Neutrophil (primary cell): ENCODE measurements at regions not wholly inside any gene's neighbourhood (a gene's known extent, or its start where the extent isn't known, plus 50 kb on each side); places are given as distances from the start of the nearest gene placed in this dataset.

Experiments
- H3K27ac ChIP-seq: fragments of 200-600 bp; sonication (generic); 2 replicates; pipeline ENCODE4 v1.5.1; 2016; ENCODE audit warnings: mild to moderate bottlenecking, moderate library complexity
- H3K27me3 ChIP-seq: fragments of 200-600 bp; sonication (generic); 2 replicates; pipeline ENCODE4 v1.6.0; 2016; ENCODE audit warnings: mild to moderate bottlenecking
- H3K36me3 ChIP-seq: fragments of 200-600 bp; sonication (generic); 2 replicates; pipeline ENCODE4 v1.5.1; 2017
- H3K4me1 ChIP-seq, 2 experiments: fragments of 200-600 bp in 1 of 2; sonication (generic) in 1 of 2; 1 replicate in 1 of 2; 2 replicates in 1 of 2; pipeline versions ENCODE4 v1.5.1 to v1.6.1; 2013 to 2016; ENCODE audit warnings: low read depth in 1 of 2, low read length in 1 of 2, mild to moderate bottlenecking in 1 of 2, moderate library complexity in 1 of 2; ENCODE audit not compliant: control insufficient read depth in 1 of 2, insufficient read depth in 1 of 2
- H3K4me3 ChIP-seq, 2 experiments: fragments of 200-600 bp in 1 of 2; sonication (generic) in 1 of 2; 1 replicate in 1 of 2; 2 replicates in 1 of 2; pipeline ENCODE4 v1.5.1; 2013 to 2016; ENCODE audit warnings: low read depth in 1 of 2, low read length in 1 of 2, mild to moderate bottlenecking in 1 of 2, moderate library complexity in 1 of 2
- H3K9me3 ChIP-seq: fragments of 200-600 bp; sonication (generic); 2 replicates; pipeline ENCODE4 v1.5.1; 2016
- CTCF ChIP-seq: fragments of 200-600 bp; sonication (generic); IDR thresholded peaks from 2 replicates; pipeline ENCODE4 v1.5.1; 2016; ENCODE audit warnings: antibody characterized with exemption

GRCh38 chr4:111717921-111718320 lies 427.3 kb upstream of the FAM241A start:
- Histone ChIP-seq H3K36me3 (no peaks in the 10 kb centered on the region), H3K4me3 (no peak overlapping the region), H3K27me3 (no peaks in the 10 kb centered on the region), H3K9me3 (no peaks in the 10 kb centered on the region), H3K4me1 (no peaks in the 10 kb centered on the region), H3K27ac (no peak overlapping the region)
- TF ChIP-seq CTCF = no peak

- no peaks in the 10 kb centered on the region for H3K27me3 ChIP-seq
- H3K9me3 ChIP-seq = no peaks in the 10 kb centered on the region
- no peak for TF ChIP-seq CTCF
- no peak overlapping the region for H3K27ac ChIP-seq
- H3K4me1 ChIP-seq = no peaks in the 10 kb centered on the region
- no peaks in the 10 kb centered on the region for H3K36me3 ChIP-seq
- no peak overlapping the region for H3K4me3 ChIP-seq
These were observed 426.3 kb upstream of the FAM241A start for GRCh38 chr4:111718763-111719559.

- no peak overlapping the region for H3K27ac ChIP-seq
- no peaks in the 10 kb centered on the region for H3K4me1 ChIP-seq
- H3K27me3 ChIP-seq = no peaks in the 10 kb centered on the region
- no peak for TF ChIP-seq CTCF
- H3K36me3 ChIP-seq = no peaks in the 10 kb centered on the region
- H3K4me3 ChIP-seq = no peak overlapping the region
- no peaks in the 10 kb centered on the region for H3K9me3 ChIP-seq
These were observed 424.4 kb upstream of the FAM241A start for GRCh38 chr4:111720866-111721265.

- no peaks in the 10 kb centered on the region for H3K27me3 ChIP-seq
- TF ChIP-seq CTCF = no peak
- H3K4me3 ChIP-seq = no peak overlapping the region
- no peak overlapping the region for H3K27ac ChIP-seq
- H3K4me1 ChIP-seq = no peaks in the 10 kb centered on the region
- no peaks in the 10 kb centered on the region for H3K9me3 ChIP-seq
- no peaks in the 10 kb centered on the region for H3K36me3 ChIP-seq
These were observed 423.0 kb upstream of the FAM241A start for GRCh38 chr4:111722213-111722720.

GRCh38 chr4:111736516-111736915 lies 408.7 kb upstream of the FAM241A start:
- no peaks in the 10 kb centered on the region for H3K27me3 ChIP-seq
- no peaks in the 10 kb centered on the region for H3K9me3 ChIP-seq
- H3K4me3 ChIP-seq = no peak overlapping the region
- H3K4me1 ChIP-seq = no peaks in the 10 kb centered on the region
- H3K27ac ChIP-seq = no peak overlapping the region
- H3K36me3 ChIP-seq = no peaks in the 10 kb centered on the region
- no peak for TF ChIP-seq CTCF
